HG03108 (cell line): ENCODE measurements at regions not wholly inside any gene's neighbourhood (a gene's known extent, or its start where the extent isn't known, plus 50 kb on each side); places are given as distances from the start of the nearest gene placed in this dataset.

Source experiments
- ATAC-seq: cut with Tn5 transposase; IDR thresholded peaks from one replicate; pipeline ENCODE4 v1.9.1; 2021; ENCODE audit warnings: moderate library complexity; ENCODE audit not compliant: unreplicated experiment

GRCh38 chr22:47588578-47588960 is 826.1 kb downstream of the TBC1D22A start:
- no peak for ATAC-seq

- ATAC-seq = no peak
Observed at GRCh38 chr22:47587861-47588577, 825.6 kb downstream of the TBC1D22A start.

GRCh38 chr22:47587361-47587760 is 824.9 kb downstream of the TBC1D22A start:
- no peak for ATAC-seq

DNA sequence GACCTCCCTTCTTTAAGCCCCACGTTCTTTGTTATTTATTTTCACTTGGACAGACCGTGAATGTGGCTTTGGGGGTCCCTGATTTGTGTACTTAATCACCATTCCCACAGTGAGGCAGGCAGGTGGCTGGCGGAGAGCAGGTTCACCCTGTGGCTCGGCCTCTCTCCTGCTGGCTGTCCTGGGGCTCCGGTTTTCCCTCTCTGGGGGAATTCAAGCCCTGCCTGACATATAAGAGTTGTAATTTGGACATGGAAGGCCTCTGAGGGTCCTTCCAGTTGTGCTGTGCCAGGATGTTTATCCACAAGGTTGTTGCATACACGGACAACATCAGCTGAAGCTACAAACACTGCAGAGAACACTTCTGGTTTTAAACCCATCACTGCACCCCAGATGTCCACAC is 824.5 kb downstream of the TBC1D22A start:
- no peak for ATAC-seq

GRCh38 chr22:47586038-47586437 is 823.6 kb downstream of the TBC1D22A start:
- ATAC-seq = no peak

DNA sequence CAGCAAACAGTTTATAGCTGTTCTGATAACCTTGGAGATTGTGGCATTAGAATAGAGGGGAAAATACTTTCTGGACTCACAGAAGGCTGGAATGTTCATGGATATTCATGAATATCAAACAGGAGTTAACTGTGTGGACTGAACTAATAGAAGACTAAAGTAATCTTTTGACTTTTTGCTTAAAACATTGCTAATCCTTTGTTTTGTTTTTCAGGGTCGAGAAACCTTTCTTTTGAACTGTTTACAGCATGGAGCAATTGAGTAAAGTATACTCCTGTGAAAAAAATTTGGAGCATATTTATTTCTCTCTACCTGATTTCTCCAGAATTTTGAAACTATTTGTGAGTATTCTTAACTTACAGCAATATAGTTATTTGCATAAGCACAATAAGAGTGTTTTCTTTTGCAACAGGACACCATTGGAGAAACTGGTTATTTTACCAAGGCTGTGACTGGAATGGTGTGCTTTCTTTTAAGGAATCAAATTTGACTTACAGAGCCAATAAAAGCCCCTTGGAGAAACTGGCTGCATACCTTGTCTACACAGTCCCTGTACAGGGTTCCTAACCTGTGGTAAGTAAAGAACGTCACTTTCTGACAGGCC is 821.6 kb downstream of the TBC1D22A start:
- no peak for ATAC-seq

GRCh38 chr22:47582067-47582466 is 819.6 kb downstream of the TBC1D22A start:
- ATAC-seq = no peak

GRCh38 chr22:47580121-47580520 is 817.7 kb downstream of the TBC1D22A start:
- no peak for ATAC-seq

DNA sequence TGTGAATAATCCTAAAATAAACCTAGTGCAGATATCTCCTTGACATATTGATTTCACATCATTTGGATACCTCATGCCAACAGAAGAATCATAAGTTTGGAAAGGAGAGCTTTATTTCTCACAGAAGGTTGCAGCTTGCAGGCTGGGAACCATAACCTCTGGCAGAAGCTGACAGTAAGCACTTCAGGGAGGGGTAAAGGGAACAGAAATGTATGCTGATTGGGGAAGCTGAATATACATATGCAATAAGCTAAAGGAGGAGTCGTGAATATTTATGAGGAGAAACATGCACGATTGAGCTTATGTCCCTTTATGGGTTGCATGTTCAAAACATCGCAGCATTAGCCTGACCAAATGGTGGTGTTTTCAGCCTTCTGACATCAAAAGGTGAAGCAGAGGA is 814.5 kb downstream of the TBC1D22A start:
- ATAC-seq = no peak

GRCh38 chr22:47575291-47575690 is 812.8 kb downstream of the TBC1D22A start:
- no peak for ATAC-seq

GRCh38 chr22:47574556-47574955 is 812.1 kb downstream of the TBC1D22A start:
- no peak for ATAC-seq

DNA sequence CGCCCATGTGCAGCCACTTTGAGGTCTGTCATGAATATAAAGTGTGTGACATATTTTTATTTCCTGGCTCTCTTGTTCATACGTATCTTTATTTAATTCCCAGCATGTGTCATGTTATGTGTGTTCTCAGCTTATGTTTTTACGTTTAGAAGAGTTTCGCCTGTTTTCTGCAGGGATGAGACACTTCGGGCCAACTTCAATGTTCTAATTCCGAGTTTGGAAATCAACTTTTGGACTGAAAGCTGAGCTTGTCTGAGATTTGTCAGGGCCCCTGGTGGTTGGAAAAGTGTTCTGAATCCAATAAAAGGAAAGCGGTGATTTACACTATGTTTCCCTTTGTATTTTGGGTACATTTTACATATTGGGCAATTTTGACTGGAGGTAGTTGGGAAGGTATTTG is 810.7 kb downstream of the TBC1D22A start:
- ATAC-seq = no peak

DNA sequence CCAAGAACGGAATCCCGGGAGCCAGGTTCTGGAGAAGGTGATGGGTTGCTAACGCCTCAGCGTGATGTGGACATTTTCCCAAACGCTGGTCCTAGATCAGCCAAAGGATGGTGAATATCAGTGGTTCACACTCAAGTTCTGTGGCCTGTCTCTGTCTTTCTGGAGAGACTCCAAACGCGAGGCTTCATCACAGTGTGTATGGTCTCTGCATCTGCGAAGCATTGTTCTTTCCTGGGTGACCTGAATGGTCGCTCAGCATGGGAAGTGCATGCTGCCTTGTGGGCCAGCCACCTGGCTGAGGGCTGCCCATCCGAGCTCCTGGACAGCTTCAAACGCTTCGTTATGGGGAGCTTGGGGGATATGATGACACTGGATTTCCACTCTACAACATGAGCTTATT is 810.0 kb downstream of the TBC1D22A start:
- ATAC-seq = no peak

- ATAC-seq = no peak
Observed at GRCh38 chr22:47571616-47572015, 809.2 kb downstream of the TBC1D22A start.

DNA sequence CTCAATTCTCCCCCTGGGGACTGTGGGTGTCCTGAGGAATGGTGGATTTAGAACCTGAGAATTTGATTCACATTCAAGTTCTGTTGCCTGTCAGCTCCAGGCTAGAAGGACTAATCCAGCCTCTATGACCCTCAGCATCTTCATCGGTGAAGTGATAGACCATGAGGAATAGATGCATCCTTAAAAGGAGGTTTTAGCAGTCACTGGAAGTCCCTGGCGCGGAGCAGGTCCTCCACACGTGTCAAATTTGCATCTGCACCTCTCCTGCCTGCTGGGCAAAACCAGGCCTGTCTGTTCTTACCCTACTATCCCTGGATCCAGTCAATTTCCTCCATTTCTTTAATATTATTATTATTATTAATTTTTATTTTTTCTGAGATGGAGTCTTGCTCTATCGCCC is 808.4 kb downstream of the TBC1D22A start:
- no peak for ATAC-seq

DNA sequence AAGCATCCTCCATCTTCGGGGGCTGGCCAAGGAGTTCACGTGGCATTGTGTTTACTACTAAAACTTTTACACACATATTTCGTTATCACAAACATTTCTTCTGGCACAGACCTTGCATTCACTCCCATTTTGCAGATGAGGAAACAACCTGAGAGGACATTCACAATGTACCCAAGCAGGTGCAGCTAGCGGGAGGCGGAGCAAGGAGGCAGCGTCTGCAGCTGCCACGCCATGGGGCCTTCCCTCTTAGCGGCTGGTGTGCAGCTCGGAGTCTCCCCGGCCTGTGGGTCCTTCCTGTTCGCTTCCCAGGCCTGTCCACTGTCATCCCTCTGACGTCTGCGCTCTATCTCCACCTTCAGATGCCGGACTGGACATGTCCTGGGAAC is 807.8 kb downstream of the TBC1D22A start:
- ATAC-seq = no peak

DNA sequence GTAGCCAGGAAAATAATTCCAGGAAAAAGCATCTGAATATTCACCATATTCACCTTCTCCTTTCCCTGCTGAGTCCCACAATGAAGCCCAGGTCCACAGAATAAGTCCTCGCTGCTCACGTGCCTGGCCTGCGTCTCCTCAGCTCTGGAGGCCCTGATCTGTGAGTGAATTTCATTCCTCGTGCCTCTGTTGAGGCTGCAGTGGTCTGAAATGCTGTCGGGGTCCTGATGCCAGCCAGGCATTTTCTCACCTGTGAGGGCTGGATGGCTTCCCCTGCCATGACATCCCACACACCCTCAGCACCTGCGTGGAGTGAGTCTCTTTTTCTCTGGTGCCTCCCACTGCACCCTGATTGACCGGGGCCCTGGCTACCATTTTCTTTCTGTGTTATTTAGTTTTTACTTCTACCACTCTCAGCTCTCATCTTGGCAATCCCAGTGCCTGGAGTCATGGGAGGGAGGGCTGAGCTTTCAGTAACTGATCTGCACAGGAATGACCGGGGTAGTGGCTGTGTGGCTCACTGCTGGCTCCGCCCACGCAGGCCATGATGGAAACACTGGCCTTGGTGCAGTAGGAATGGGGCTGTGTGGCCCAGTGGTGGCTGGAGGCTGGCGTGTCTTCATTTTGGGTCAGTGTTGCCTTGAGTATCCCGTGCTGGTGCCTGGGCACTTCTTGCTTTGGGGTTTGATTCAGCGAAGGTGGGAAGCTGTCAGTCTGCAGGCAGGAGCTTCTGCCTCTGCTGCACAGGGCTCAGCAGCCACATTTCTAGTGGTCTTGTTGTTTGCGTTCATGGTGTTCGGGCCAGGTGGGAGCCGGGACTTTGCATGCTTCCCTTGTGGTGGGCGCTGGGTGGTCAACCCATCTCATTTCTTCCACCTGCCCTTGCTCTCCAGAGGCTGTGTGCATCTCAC is 807.2 kb downstream of the TBC1D22A start:
- ATAC-seq = no peak

DNA sequence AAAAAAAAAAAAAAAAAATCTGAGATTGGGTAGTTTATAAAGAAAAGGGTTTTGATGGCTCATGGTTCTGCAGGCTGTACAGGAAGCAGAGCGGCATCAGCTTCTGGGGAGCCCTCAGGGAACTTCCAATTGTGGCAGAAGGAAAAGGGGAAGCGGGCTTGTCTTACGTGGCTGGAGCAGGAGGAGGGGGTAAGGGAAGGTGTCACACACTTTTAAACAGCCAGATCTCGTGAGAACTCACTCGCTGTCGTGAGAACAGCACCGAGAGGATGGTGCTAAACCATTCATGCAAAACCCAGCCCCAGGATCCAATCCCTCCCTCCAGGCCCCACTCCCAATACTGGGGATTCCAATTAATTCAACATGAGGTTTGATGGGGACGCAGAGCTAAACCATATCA is 806.2 kb downstream of the TBC1D22A start:
- ATAC-seq = no peak

GRCh38 chr22:47567126-47568090 is 805.0 kb downstream of the TBC1D22A start:
- ATAC-seq = no peak

DNA sequence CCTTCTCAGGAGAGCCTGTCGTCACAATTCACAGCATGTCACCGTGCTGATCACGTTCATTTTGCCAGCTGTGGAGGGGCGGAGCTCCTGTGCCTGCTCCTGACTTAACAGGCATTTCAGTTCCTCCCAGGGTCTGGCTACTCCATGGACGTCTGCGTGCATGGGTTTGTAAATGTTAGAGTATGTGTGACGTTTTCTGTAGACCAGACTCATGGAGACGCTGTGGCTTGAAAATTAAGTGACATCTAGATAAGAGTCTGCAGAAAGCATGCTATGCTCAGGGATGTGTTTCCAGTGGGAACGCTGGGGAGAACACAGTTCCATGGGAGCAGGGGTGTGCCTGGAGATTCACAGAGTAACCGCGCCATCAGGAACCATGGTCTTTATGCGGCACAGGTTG is 804.0 kb downstream of the TBC1D22A start:
- ATAC-seq = no peak

GRCh38 chr22:47565607-47566006 is 803.2 kb downstream of the TBC1D22A start:
- ATAC-seq = no peak
